SK-N-SH treated with all-trans-retinoic acid at 6 μM for 48 hours (cell line): ENCODE measurements at regions not wholly inside any gene's neighbourhood (a gene's known extent, or its start where the extent isn't known, plus 50 kb on each side); places are given as distances from the start of the nearest gene placed in this dataset.

ENCODE experiments used
- ATAC-seq: fragments of 200-7000 bp; cut with Tn5 transposase; 3 replicates; pipeline ENCODE4 v1.9.1; 2020; ENCODE audit warnings: mild to moderate bottlenecking, moderate library complexity
- ARNTL ChIP-seq: fragments of 450-650 bp; formaldehyde crosslinking; IDR thresholded peaks from 2 replicates; pipeline ENCODE4 v1.5.0; 2020; ENCODE audit warnings: low read depth, mild to moderate bottlenecking, moderate library complexity, borderline replicate concordance
- BACH2 ChIP-seq: fragments of 250-450 bp; sonication (Bioruptor Pico); IDR thresholded peaks from 2 replicates; pipeline ENCODE4 v1.9.0; 2021; ENCODE audit warnings: mild to moderate bottlenecking, borderline replicate concordance
- CREB5 ChIP-seq: fragments of 250-450 bp; sonication (Bioruptor Pico); IDR thresholded peaks from 2 replicates; pipeline ENCODE4 v1.5.1; 2020; ENCODE audit warnings: low read depth, mild to moderate bottlenecking, moderate library complexity
- CSRNP3 ChIP-seq: fragments of 250-450 bp; sonication (Bioruptor Pico); IDR thresholded peaks from 2 replicates; pipeline ENCODE4 v1.5.1; 2021; ENCODE audit warnings: mild to moderate bottlenecking, moderate library complexity
- GLIS3 ChIP-seq: fragments of 250-450 bp; sonication (Bioruptor Pico); IDR thresholded peaks from 2 replicates; pipeline ENCODE4 v1.5.0; 2020; ENCODE audit warnings: mild to moderate bottlenecking, moderate library complexity
- ISL1 ChIP-seq: fragments of 250-450 bp; sonication (Bioruptor Pico); IDR thresholded peaks from 2 replicates; pipeline ENCODE4 v2.1.2; 2022; ENCODE audit warnings: mild to moderate bottlenecking, moderate library complexity
- OSR1 ChIP-seq: fragments of 250-450 bp; sonication (Bioruptor Pico); IDR thresholded peaks from 2 replicates; pipeline ENCODE4 v1.8.0; 2022; ENCODE audit warnings: moderate library complexity, mild to moderate bottlenecking, inconsistent platforms
- PATZ1 ChIP-seq: fragments of 250-450 bp; sonication (Bioruptor Pico); IDR thresholded peaks from 2 replicates; pipeline ENCODE4 v1.8.0; 2020; ENCODE audit warnings: mild to moderate bottlenecking, moderate library complexity, borderline replicate concordance
- POU6F1 ChIP-seq: fragments of 250-450 bp; sonication (Bioruptor Pico); IDR thresholded peaks from 2 replicates; pipeline ENCODE4 v1.8.0; 2021; ENCODE audit warnings: low read depth, mild to moderate bottlenecking, moderate library complexity, borderline replicate concordance
- PPARA ChIP-seq: fragments of 250-450 bp; sonication (Bioruptor Pico); IDR thresholded peaks from 2 replicates; pipeline ENCODE4 v1.5.0; 2020; ENCODE audit warnings: mild to moderate bottlenecking, borderline replicate concordance
- RARB ChIP-seq: fragments of 250-450 bp; sonication (Bioruptor Pico); IDR thresholded peaks from 2 replicates; pipeline ENCODE4 v1.8.0; 2021; ENCODE audit warnings: mild to moderate bottlenecking, moderate library complexity
- SNAI2 ChIP-seq: fragments of 250-450 bp; sonication (Bioruptor Pico); IDR thresholded peaks from 2 replicates; pipeline ENCODE4 v1.5.0; 2020; ENCODE audit warnings: mild to moderate bottlenecking, moderate library complexity
- TCF4 ChIP-seq: fragments of 250-450 bp; sonication (Bioruptor Pico); IDR thresholded peaks from 2 replicates; pipeline ENCODE4 v1.8.0; 2021; ENCODE audit warnings: mild to moderate bottlenecking, moderate library complexity, borderline replicate concordance
- TOX ChIP-seq: fragments of 250-450 bp; sonication (Bioruptor Pico); IDR thresholded peaks from 2 replicates; pipeline ENCODE4 v1.8.0; 2021; ENCODE audit warnings: mild to moderate bottlenecking, moderate library complexity, borderline replicate concordance
- TSHZ2 ChIP-seq: fragments of 250-450 bp; sonication (Bioruptor Pico); IDR thresholded peaks from 2 replicates; pipeline ENCODE4 v1.5.0; 2020; ENCODE audit warnings: mild to moderate bottlenecking, moderate library complexity
- ZC3H10 ChIP-seq: fragments of 250-450 bp; sonication (Bioruptor Pico); IDR thresholded peaks from 2 replicates; pipeline ENCODE4 v1.5.1; 2021; ENCODE audit warnings: mild to moderate bottlenecking, moderate library complexity
- ZFP30 ChIP-seq: fragments of 450-650 bp; formaldehyde crosslinking; IDR thresholded peaks from 2 replicates; pipeline ENCODE4 v1.5.0; 2022; ENCODE audit warnings: mild to moderate bottlenecking, moderate library complexity
- ZNF565 ChIP-seq: fragments of 450-650 bp; formaldehyde crosslinking; conservative IDR thresholded peaks from 2 replicates; pipeline ENCODE4 v1.5.0; 2020; ENCODE audit warnings: low read depth, mild to moderate bottlenecking, moderate library complexity
- ZNF70 ChIP-seq: fragments of 450-650 bp; formaldehyde crosslinking; IDR thresholded peaks from 2 replicates; pipeline ENCODE4 v1.5.0; 2020; ENCODE audit warnings: mild to moderate bottlenecking, moderate library complexity

- TF ChIP-seq CSRNP3 (CRISPR knock-in tag) (no peak), GLIS3 (no peak), SNAI2 (CRISPR knock-in tag) (no peak), ZC3H10 (CRISPR knock-in tag) (no peak), ISL1 (CRISPR knock-in tag) (no peak)
Measured at GRCh38 chr15:35863655-35864054, 317.7 kb upstream of the DPH6 start (continued).

- TF ChIP-seq ZFP30 (CRISPR knock-in tag) = no peak
Measured at GRCh38 chr15:35867356-35867755, 321.4 kb upstream of the DPH6 start.

GRCh38 chr15:35871282-35871681, 325.3 kb upstream of the DPH6 start:
- no peak; the same call in 2 of the 3 replicates for ATAC-seq
- TF ChIP-seq BACH2 (CRISPR knock-in tag) = no peak
- TF ChIP-seq ZNF565 = no peak
- TF ChIP-seq TSHZ2 (CRISPR knock-in tag) = no peak
- TF ChIP-seq ZC3H10 (CRISPR knock-in tag) = no peak
- TF ChIP-seq SNAI2 (CRISPR knock-in tag) = no peak
- TF ChIP-seq RARB (CRISPR knock-in tag) = no peak
- TF ChIP-seq CREB5 (CRISPR knock-in tag) = no peak
- TF ChIP-seq TOX (CRISPR knock-in tag) = no peak
- no peak for TF ChIP-seq ZNF70 (CRISPR knock-in tag)
- TF ChIP-seq OSR1 = no peak
- TF ChIP-seq ISL1 (CRISPR knock-in tag) = no peak
- TF ChIP-seq ZFP30 (CRISPR knock-in tag) = no peak
- no peak for TF ChIP-seq ARNTL (CRISPR knock-in tag)
- no peak for TF ChIP-seq POU6F1 (CRISPR knock-in tag)
- no peak for TF ChIP-seq PPARA (CRISPR knock-in tag)

More at GRCh38 chr15:35867356-35867755, 321.4 kb upstream of the DPH6 start:
- ATAC-seq = no peak

- ATAC-seq = peak; percentile 51
- TF ChIP-seq CREB5 (CRISPR knock-in tag) (no peak), TCF4 (CRISPR knock-in tag) (peak; percentile 87), PATZ1 (CRISPR knock-in tag) (no peak), CSRNP3 (CRISPR knock-in tag) (0 out of 2 replicates have a peak, but pooled peaks have one; percentile 49), TSHZ2 (CRISPR knock-in tag) (peak; percentile 74; the same call in 1 of the 2 replicates), ZNF565 (no peak)
Measured at GRCh38 chr15:35871812-35872211, 325.8 kb upstream of the DPH6 start.
